PC-9 (cell line): ENCODE measurements at regions not wholly inside any gene's neighbourhood (a gene's known extent, or its start where the extent isn't known, plus 50 kb on each side); places are given as distances from the start of the nearest gene placed in this dataset.
"Not testable (repeated sequence)": the region's sequence is repeated elsewhere in the genome, so short reads cannot be mapped to it uniquely, and the experiment has no call there.

Source experiments
- BruUV-seq: library from RNA; stranded (reverse); fragments of 400-500 nt; replicated peaks from 2 replicates; lab custom pipeline; 2021; lab: Mats Ljungman, UMichigan
- CTCF ChIA-PET: fragments of 300-600 bp; sonication (Branson Sonifier 250); formaldehyde crosslinking; loops from one replicate; lab custom pipeline; 2022; ENCODE audit warnings: antibody characterized with exemption; lab: Charles Lee
- POLR2A ChIA-PET: fragments of 300-600 bp; sonication (Branson Sonifier 250); formaldehyde crosslinking; loops from one replicate; lab custom pipeline; 2022; ENCODE audit warnings: antibody characterized with exemption; ENCODE audit not compliant: unreplicated experiment; lab: Charles Lee
- DNase-seq, 2 experiments: peaks; one replicate each; pipeline versions ENCODE4 v3.0.0 to v3.0.0-alpha.2; 2015 to 2022; ENCODE audit warnings: mixed read lengths in 1 of 2
- H2AFZ ChIP-seq: fragments of 200-600 bp; sonication (generic); 2 replicates; pipeline ENCODE4 v1.8.1; 2017; ENCODE audit warnings: antibody characterized with exemption
- H3F3A ChIP-seq: fragments of 200-600 bp; sonication (generic); 2 replicates; pipeline ENCODE4 v1.8.1; 2017; ENCODE audit warnings: antibody characterized with exemption, mild to moderate bottlenecking, low read depth; ENCODE audit not compliant: insufficient read depth
- H3K27ac ChIP-seq: fragments of 200-600 bp; sonication (generic); 2 replicates; pipeline ENCODE4 v1.6.1; 2016; ENCODE audit warnings: mixed run types
- H3K27me3 ChIP-seq: fragments of 200-600 bp; sonication (generic); 2 replicates; pipeline ENCODE4 v1.6.1; 2016; ENCODE audit warnings: low read depth, mixed run types; ENCODE audit not compliant: insufficient read depth
- H3K36me3 ChIP-seq: fragments of 200-600 bp; sonication (generic); 2 replicates; pipeline ENCODE4 v1.6.1; 2016; ENCODE audit warnings: low read depth, mixed run types
- H3K4me1 ChIP-seq: fragments of 200-600 bp; sonication (generic); replicated peaks from 2 replicates; pipeline ENCODE4 v1.6.1; 2016; ENCODE audit warnings: mixed run types; ENCODE audit not compliant: insufficient read depth
- H3K4me2 ChIP-seq: fragments of 200-600 bp; sonication (generic); 2 replicates; pipeline ENCODE4 v1.6.1; 2017; ENCODE audit warnings: mixed run types
- H3K4me3 ChIP-seq: fragments of 200-600 bp; sonication (generic); 2 replicates; pipeline ENCODE4 v1.6.1; 2016; ENCODE audit warnings: mixed run types
- H3K79me2 ChIP-seq: fragments of 200-600 bp; sonication (generic); 2 replicates; pipeline ENCODE4 v1.6.1; 2017; ENCODE audit warnings: low read depth, mixed run types
- H3K9me2 ChIP-seq: fragments of 200-600 bp; sonication (generic); 2 replicates; pipeline ENCODE4 v1.8.1; 2017; ENCODE audit warnings: mild to moderate bottlenecking; ENCODE audit not compliant: insufficient read depth
- H3K9me3 ChIP-seq: fragments of 200-600 bp; sonication (generic); 2 replicates; pipeline ENCODE4 v1.8.1; 2016; ENCODE audit warnings: low read depth; ENCODE audit not compliant: insufficient read depth
- H4K20me1 ChIP-seq: fragments of 200-600 bp; sonication (generic); 2 replicates; pipeline ENCODE4 v1.8.1; 2017; ENCODE audit not compliant: insufficient read depth
- intact Hi-C: fragments of 100-400 bp; cut with micrococcal nuclease; formaldehyde crosslinking; loops from one replicate; pipeline ENCODE4 v1.10.0; 2022; ENCODE audit not compliant: unreplicated experiment

- H3K4me1 ChIP-seq, H3F3A ChIP-seq, H3K27ac ChIP-seq, DNase-seq, H3K9me3 ChIP-seq, H3K4me3 ChIP-seq, H4K20me1 ChIP-seq, POLR2A ChIA-PET, intact Hi-C loops, H2AFZ ChIP-seq, H3K36me3 ChIP-seq, H3K4me2 ChIP-seq, H3K79me2 ChIP-seq, CTCF ChIA-PET, H3K27me3 ChIP-seq, BruUV-seq, H3K9me2 ChIP-seq: not testable (repeated sequence)
Observed at GRCh38 chr21:27928534-27929115, 961.7 kb upstream of the ADAMTS5 start.

- H3K4me1 ChIP-seq, H3K27ac ChIP-seq, H3K9me3 ChIP-seq, H4K20me1 ChIP-seq, DNase-seq, POLR2A ChIA-PET, H3K9me2 ChIP-seq, H3K79me2 ChIP-seq, H3K27me3 ChIP-seq, H3F3A ChIP-seq, H3K36me3 ChIP-seq, H3K4me2 ChIP-seq, BruUV-seq, CTCF ChIA-PET, H3K4me3 ChIP-seq, H2AFZ ChIP-seq, intact Hi-C loops: not testable (repeated sequence)
Observed at GRCh38 chr21:27921421-27921820, 954.5 kb upstream of the ADAMTS5 start.

- H3K36me3 ChIP-seq, H3K27ac ChIP-seq, H3K9me3 ChIP-seq, H3F3A ChIP-seq, CTCF ChIA-PET, H3K27me3 ChIP-seq, POLR2A ChIA-PET, H4K20me1 ChIP-seq, H3K4me1 ChIP-seq, H2AFZ ChIP-seq, H3K79me2 ChIP-seq, H3K4me3 ChIP-seq, H3K9me2 ChIP-seq, H3K4me2 ChIP-seq, intact Hi-C loops, DNase-seq, BruUV-seq: not testable (repeated sequence)
Observed at GRCh38 chr21:27917966-27918365, 951.1 kb upstream of the ADAMTS5 start.

GRCh38 chr21:27916326-27916725 is 949.4 kb upstream of the ADAMTS5 start:
- H3K4me1 ChIP-seq, CTCF ChIA-PET, H4K20me1 ChIP-seq, H3K27ac ChIP-seq, H3K9me2 ChIP-seq, H3K27me3 ChIP-seq, H3K4me3 ChIP-seq, H3K4me2 ChIP-seq, H3F3A ChIP-seq, H3K79me2 ChIP-seq, POLR2A ChIA-PET, H3K9me3 ChIP-seq, BruUV-seq, H2AFZ ChIP-seq, intact Hi-C loops, DNase-seq, H3K36me3 ChIP-seq: not testable (repeated sequence)

- not testable (repeated sequence) for BruUV-seq
Observed at GRCh38 chr21:27912133-27912532, 945.2 kb upstream of the ADAMTS5 start.

GRCh38 chr21:27909487-27909886 is 942.6 kb upstream of the ADAMTS5 start:
- H4K20me1 ChIP-seq, DNase-seq, H3K27ac ChIP-seq, H2AFZ ChIP-seq, H3K4me2 ChIP-seq, H3F3A ChIP-seq, POLR2A ChIA-PET, BruUV-seq, H3K79me2 ChIP-seq, intact Hi-C loops, H3K4me3 ChIP-seq, CTCF ChIA-PET, H3K36me3 ChIP-seq, H3K9me3 ChIP-seq, H3K27me3 ChIP-seq, H3K4me1 ChIP-seq, H3K9me2 ChIP-seq: not testable (repeated sequence)

More at GRCh38 chr21:27912133-27912532, 945.2 kb upstream of the ADAMTS5 start:
- H3K27me3 ChIP-seq, CTCF ChIA-PET, H3K9me2 ChIP-seq, POLR2A ChIA-PET, H3F3A ChIP-seq, H3K4me3 ChIP-seq, H3K79me2 ChIP-seq, DNase-seq, H3K36me3 ChIP-seq, H3K27ac ChIP-seq, H3K9me3 ChIP-seq, H2AFZ ChIP-seq, H4K20me1 ChIP-seq, H3K4me2 ChIP-seq, H3K4me1 ChIP-seq, intact Hi-C loops: not testable (repeated sequence)

- H3K4me2 ChIP-seq, H3K9me3 ChIP-seq, CTCF ChIA-PET, intact Hi-C loops, H3K4me3 ChIP-seq, POLR2A ChIA-PET, H3K79me2 ChIP-seq, H3F3A ChIP-seq, H3K27me3 ChIP-seq, H3K4me1 ChIP-seq, DNase-seq, H3K9me2 ChIP-seq, BruUV-seq, H2AFZ ChIP-seq, H3K36me3 ChIP-seq, H3K27ac ChIP-seq, H4K20me1 ChIP-seq: not testable (repeated sequence)
Observed at GRCh38 chr21:27908816-27909215, 941.9 kb upstream of the ADAMTS5 start.
